PC-3 (cell line): ENCODE measurements at regions not wholly inside any gene's neighbourhood (a gene's known extent, or its start where the extent isn't known, plus 50 kb on each side); places are given as distances from the start of the nearest gene placed in this dataset.

Experiments
- ATAC-seq: fragments of 200-7000 bp; cut with Tn5 transposase; 2 replicates; pipeline ENCODE4 v1.9.1; 2020; ENCODE audit warnings: mild to moderate bottlenecking, moderate library complexity
- BruUV-seq: library from RNA; stranded (reverse); fragments of 400-500 nt; replicated peaks from 2 replicates; lab custom pipeline; 2021; lab: Mats Ljungman, UMichigan
- CTCF ChIA-PET: fragments of 300-600 bp; sonication (Branson Sonifier 250); formaldehyde crosslinking; loops from one replicate; lab custom pipeline; 2022; ENCODE audit warnings: antibody characterized with exemption; lab: Charles Lee
- POLR2A ChIA-PET: fragments of 300-600 bp; sonication (Branson Sonifier 250); formaldehyde crosslinking; loops from one replicate; lab custom pipeline; 2022; ENCODE audit warnings: antibody characterized with exemption; ENCODE audit not compliant: unreplicated experiment; lab: Charles Lee
- DNase-seq: peaks from one replicate; pipeline ENCODE4 v3.0.0-alpha.2; 2015
- H2AFZ ChIP-seq: fragments of 300-600 bp; sonication (generic); 2 replicates; pipeline ENCODE4 v1.6.0; 2016; ENCODE audit warnings: antibody characterized with exemption, low read length
- H3F3A ChIP-seq: fragments of 300-600 bp; sonication (generic); one replicate; pipeline ENCODE4 v1.6.0; 2017; ENCODE audit warnings: antibody characterized with exemption, low read length, control low read depth, mild to moderate bottlenecking; ENCODE audit not compliant: unreplicated experiment
- H3K27ac ChIP-seq: fragments of 300-600 bp; sonication (generic); 2 replicates; pipeline ENCODE4 v1.5.1; 2016; ENCODE audit warnings: mild to moderate bottlenecking, low read length
- H3K27me3 ChIP-seq: fragments of 300-600 bp; sonication (generic); 2 replicates; pipeline ENCODE4 v1.6.1; 2016; ENCODE audit warnings: low read length, mixed read lengths
- H3K36me3 ChIP-seq: fragments of 300-600 bp; sonication (generic); 2 replicates; pipeline ENCODE4 v1.6.1; 2016; ENCODE audit warnings: low read depth, mixed run types, low read length, mixed read lengths
- H3K4me1 ChIP-seq: fragments of 300-600 bp; sonication (generic); 2 replicates; pipeline ENCODE4 v1.5.1; 2016; ENCODE audit warnings: low read length; ENCODE audit not compliant: insufficient read depth
- H3K4me2 ChIP-seq: fragments of 300-600 bp; sonication (generic); 2 replicates; pipeline ENCODE4 v1.6.0; 2016; ENCODE audit warnings: low read length
- H3K4me3 ChIP-seq: fragments of 300-600 bp; sonication (generic); 2 replicates; pipeline ENCODE4 v1.5.1; 2016; ENCODE audit warnings: mild to moderate bottlenecking, low read length, mixed read lengths
- H3K79me2 ChIP-seq: fragments of 300-600 bp; sonication (generic); 2 replicates; pipeline ENCODE4 v1.6.1; 2017; ENCODE audit warnings: low read length, mixed read lengths
- H3K9ac ChIP-seq: fragments of 300-600 bp; sonication (generic); 2 replicates; pipeline ENCODE4 v1.6.0; 2016; ENCODE audit warnings: mild to moderate bottlenecking, low read length
- H3K9me2 ChIP-seq: fragments of 300-600 bp; sonication (generic); replicated peaks from 2 replicates; pipeline ENCODE4 v1.6.1; 2016; ENCODE audit warnings: mixed run types, low read length, mixed read lengths
- H3K9me3 ChIP-seq: fragments of 300-600 bp; sonication (generic); 2 replicates; pipeline ENCODE4 v1.6.1; 2016; ENCODE audit warnings: low read length, mixed read lengths
- H4K20me1 ChIP-seq: fragments of 300-600 bp; sonication (generic); 2 replicates; pipeline ENCODE4 v1.6.1; 2016; ENCODE audit warnings: low read length, mixed read lengths
- CTCF ChIP-seq: fragments of 300-600 bp; sonication (generic); conservative IDR thresholded peaks from 2 replicates; pipeline ENCODE4 v1.5.1; 2017; ENCODE audit warnings: antibody characterized with exemption, low read depth, mild to moderate bottlenecking, low read length
- EZH2 ChIP-seq: fragments of 300-600 bp; sonication (generic); IDR thresholded peaks from one replicate; pipeline ENCODE4 v1.6.1; 2017; ENCODE audit warnings: antibody characterized with exemption, mild to moderate bottlenecking, low read length; ENCODE audit not compliant: unreplicated experiment
- EZH2phosphoT487 ChIP-seq: fragments of 300-600 bp; sonication (generic); IDR thresholded peaks from 2 replicates; pipeline ENCODE4 v1.6.1; 2018; ENCODE audit warnings: mild to moderate bottlenecking, antibody characterized with exemption, low read length, borderline replicate concordance
- intact Hi-C: fragments of 100-400 bp; cut with micrococcal nuclease; formaldehyde crosslinking; loops from 2 replicates; pipeline ENCODE4 v1.9.0; 2023

- intact Hi-C loops: no loop called here
- POLR2A ChIA-PET: no interaction called here
- no peak for ATAC-seq
- H2AFZ ChIP-seq: no peak overlapping the region
- no peaks in the 10 kb centered on the region for H4K20me1 ChIP-seq
- H3K27me3 ChIP-seq: peaks cover 2% of the 10 kb centered on the region; the same call in 1 of the 2 replicates
- no peaks in the 10 kb centered on the region for H3F3A ChIP-seq
- H3K27ac ChIP-seq: no peak overlapping the region
- no peak for DNase-seq
- H3K9ac ChIP-seq: no peak overlapping the region
- no peaks in the 10 kb centered on the region for H3K36me3 ChIP-seq
- H3K9me2 ChIP-seq: no peaks in the 10 kb centered on the region
- no peaks in the 10 kb centered on the region for H3K9me3 ChIP-seq
- no peak overlapping the region for H3K4me3 ChIP-seq
- TF ChIP-seq EZH2phosphoT487 (no peak), CTCF (no peak)
- BruUV-seq: no TSS peak
- CTCF ChIA-PET: no interaction called here
- H3K79me2 ChIP-seq: no peaks in the 10 kb centered on the region
- no peaks in the 10 kb centered on the region for H3K4me1 ChIP-seq
- H3K4me2 ChIP-seq: no peak overlapping the region
Observed at GRCh38 chr1:81392526-81393226, 408.1 kb upstream of the ADGRL2 start.

GRCh38 chr1:81391125-81391828, 409.5 kb upstream of the ADGRL2 start:
- ATAC-seq: no peak

More at GRCh38 chr1:81391125-81391828, 409.5 kb upstream of the ADGRL2 start:
- Histone ChIP-seq H3F3A (no peaks in the 10 kb centered on the region), H3K9me3 (no peaks in the 10 kb centered on the region), H3K36me3 (no peaks in the 10 kb centered on the region), H4K20me1 (no peaks in the 10 kb centered on the region), H3K27me3 (no peaks in the 10 kb centered on the region; the same call in 1 of the 2 replicates), H3K4me3 (no peak overlapping the region), H3K79me2 (no peaks in the 10 kb centered on the region), H2AFZ (no peak overlapping the region), H3K9me2 (no peaks in the 10 kb centered on the region), H3K4me2 (no peak overlapping the region), H3K27ac (no peak overlapping the region), H3K4me1 (no peaks in the 10 kb centered on the region), H3K9ac (no peak overlapping the region)
- BruUV-seq: no TSS peak
- no peak for DNase-seq
- TF ChIP-seq EZH2: no peak
- no peak for TF ChIP-seq EZH2phosphoT487
- TF ChIP-seq CTCF: no peak
- intact Hi-C loops: no loop called here
- POLR2A ChIA-PET: no interaction called here
- CTCF ChIA-PET: interaction anchor here (0.6 kb wide), 1 partner anchor 587 kb away, joined by 4 read pairs; no protein-coding TSS in a partner anchor
